ENCODE measurements at regions not wholly inside any gene's neighbourhood (a gene's known extent, or its start where the extent isn't known, plus 50 kb on each side); places are given as distances from the start of the nearest gene placed in this dataset.

GRCh38 chr10:110404413-110404812 lies 93.3 kb upstream of the DUSP5 start:
- ChIA-PET CTCF (interaction anchor here (0.6 kb wide), 2 partner anchors 101 to 197 kb away, joined by 3 read pairs; no protein-coding TSS in a partner anchor), POLR2A (ENCODE audit: low non-redundant PET) (no interaction called here)
- no peak for TF ChIP-seq CTCF (conservative IDR thresholded peaks at IDR 0.05; ENCODE audit: low read depth)

GRCh38 chr10:110404825-110405224 lies 92.9 kb upstream of the DUSP5 start:
- ChIA-PET CTCF (interaction anchor here (0.6 to 0.7 kb wide), 2 partner anchors 78 to 100 kb away, joined by 3 to 4 read pairs; no protein-coding TSS in a partner anchor), POLR2A (ENCODE audit: low non-redundant PET) (no interaction called here)
- H3K27ac ChIP-seq: peak overlapping the region; percentile 54
- no peak for DNase-seq (ENCODE audit: low spot score)
- TF ChIP-seq CTCF (conservative IDR thresholded peaks at IDR 0.05; ENCODE audit: low read depth): no peak

More at GRCh38 chr10:110404413-110404812, 93.3 kb upstream of the DUSP5 start:
- DNase-seq (ENCODE audit: low spot score): no peak
- H3K27ac ChIP-seq: peak overlapping the region; percentile 54

GRCh38 chr10:110405380-110405779 lies 92.3 kb upstream of the DUSP5 start:
- ChIA-PET CTCF (interaction anchor here (0.7 kb wide), 1 partner anchor 79 kb away, joined by 4 read pairs; no protein-coding TSS in a partner anchor), POLR2A (ENCODE audit: low non-redundant PET) (no interaction called here)
- no peak for DNase-seq (ENCODE audit: low spot score)
- TF ChIP-seq CTCF (conservative IDR thresholded peaks at IDR 0.05; ENCODE audit: low read depth): no peak
- no peak overlapping the region for H3K27ac ChIP-seq

GRCh38 chr10:110407301-110408170 lies 90.2 kb upstream of the DUSP5 start:
- no peak for TF ChIP-seq CTCF (conservative IDR thresholded peaks at IDR 0.05; ENCODE audit: low read depth)
- CTCF ChIA-PET: interaction anchor here (0.6 to 0.7 kb wide), 2 partner anchors 51 to 397 kb away, joined by 3 to 5 read pairs; no protein-coding TSS in a partner anchor
- POLR2A ChIA-PET (ENCODE audit: low non-redundant PET): interaction anchor here (1.3 to 1.4 kb wide), 2 partner anchors 9 to 88 kb away, joined by 3 to 5 read pairs; no protein-coding TSS in a partner anchor
- no peak for DNase-seq (ENCODE audit: low spot score)
- H3K27ac ChIP-seq: peak overlapping the region; percentile 96; the same call in 1 of the 2 replicates

GRCh38 chr10:110408203-110408871 lies 89.4 kb upstream of the DUSP5 start:
- POLR2A ChIA-PET (ENCODE audit: low non-redundant PET): interaction anchor here (0.6 to 1.4 kb wide), 4 partner anchors 9 to 160 kb away, joined by 3 to 5 read pairs (median 3); no protein-coding TSS in a partner anchor
- H3K27ac ChIP-seq: peak overlapping the region; percentile 96
- CTCF ChIA-PET: interaction anchor here (0.6 to 0.7 kb wide), 2 partner anchors 52 to 398 kb away, joined by 3 to 5 read pairs; no protein-coding TSS in a partner anchor
- peak; percentile 73 for DNase-seq (ENCODE audit: low spot score)
- TF ChIP-seq CTCF (conservative IDR thresholded peaks at IDR 0.05; ENCODE audit: low read depth): no peak

GRCh38 chr10:110408943-110409342 lies 88.8 kb upstream of the DUSP5 start:
- CTCF ChIA-PET: interaction anchor here (0.5 kb wide), 1 partner anchor 98 kb away, joined by 4 read pairs; no protein-coding TSS in a partner anchor
- POLR2A ChIA-PET (ENCODE audit: low non-redundant PET): interaction anchor here (0.6 to 0.8 kb wide), 2 partner anchors 88 to 160 kb away, joined by 3 read pairs; no protein-coding TSS in a partner anchor
- no peak for TF ChIP-seq CTCF (conservative IDR thresholded peaks at IDR 0.05; ENCODE audit: low read depth)
- H3K27ac ChIP-seq: peak overlapping the region; percentile 96
- DNase-seq (ENCODE audit: low spot score): no peak

Data from RWPE1 (cell line).